ENCODE measurements at regions not wholly inside any gene's neighbourhood (a gene's known extent, or its start where the extent isn't known, plus 50 kb on each side); places are given as distances from the start of the nearest gene placed in this dataset.

DNA sequence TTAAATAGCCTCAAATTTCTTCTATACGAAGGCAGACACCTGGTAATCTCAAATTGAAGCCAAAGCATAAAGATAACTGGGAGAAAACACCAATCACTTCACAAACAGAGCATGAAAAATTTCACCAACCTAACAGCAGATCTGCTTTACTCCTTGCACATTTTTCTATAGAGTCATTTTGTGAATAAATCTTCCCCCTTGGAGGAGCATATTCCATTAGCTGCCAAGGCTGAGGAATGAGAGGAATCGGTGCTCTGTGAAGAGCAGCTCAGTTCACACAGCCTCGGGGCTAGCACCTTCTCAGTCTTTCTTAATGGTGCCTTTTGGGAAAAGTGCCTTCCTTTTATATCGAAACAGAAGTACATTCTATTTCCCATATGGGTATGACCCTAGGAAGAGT lies 1313.7 kb upstream of the NRXN1 start:
- no peak for TF ChIP-seq POLR2AphosphoS5 (IDR thresholded peaks at IDR 0.05)

DNA sequence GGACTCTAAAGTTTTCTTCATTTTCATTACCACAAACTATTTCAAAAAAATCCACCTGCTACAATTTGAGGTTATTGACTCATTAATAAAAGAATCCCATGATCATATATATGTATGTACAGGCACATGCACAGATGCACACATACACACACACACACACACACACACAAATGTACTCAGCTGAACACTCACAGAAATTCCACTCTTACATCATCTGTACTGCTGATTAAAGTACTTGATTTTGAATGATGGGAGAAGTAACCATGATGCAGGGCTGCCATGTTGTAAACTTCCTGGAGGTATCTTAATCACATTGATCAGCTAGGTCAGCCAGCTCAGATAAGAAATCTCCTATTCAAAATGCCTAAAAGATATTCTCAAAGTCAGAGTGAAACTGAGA lies 1313.2 kb upstream of the NRXN1 start:
- H3K27me3 ChIP-seq: no peaks in the 10 kb centered on the region
- no peaks in the 10 kb centered on the region for H3K9me3 ChIP-seq
- no peaks in the 10 kb centered on the region for H3K4me1 ChIP-seq
- H3K27ac ChIP-seq: no peak overlapping the region
- no peak for ATAC-seq
- no peaks in the 10 kb centered on the region for H3K36me3 ChIP-seq
- TF ChIP-seq POLR2AphosphoS5 (IDR thresholded peaks at IDR 0.05) (no peak), EP300 (IDR thresholded peaks at IDR 0.05) (no peak), POLR2A (IDR thresholded peaks at IDR 0.05) (no peak)
- TF ChIP-seq, protein P1, sequence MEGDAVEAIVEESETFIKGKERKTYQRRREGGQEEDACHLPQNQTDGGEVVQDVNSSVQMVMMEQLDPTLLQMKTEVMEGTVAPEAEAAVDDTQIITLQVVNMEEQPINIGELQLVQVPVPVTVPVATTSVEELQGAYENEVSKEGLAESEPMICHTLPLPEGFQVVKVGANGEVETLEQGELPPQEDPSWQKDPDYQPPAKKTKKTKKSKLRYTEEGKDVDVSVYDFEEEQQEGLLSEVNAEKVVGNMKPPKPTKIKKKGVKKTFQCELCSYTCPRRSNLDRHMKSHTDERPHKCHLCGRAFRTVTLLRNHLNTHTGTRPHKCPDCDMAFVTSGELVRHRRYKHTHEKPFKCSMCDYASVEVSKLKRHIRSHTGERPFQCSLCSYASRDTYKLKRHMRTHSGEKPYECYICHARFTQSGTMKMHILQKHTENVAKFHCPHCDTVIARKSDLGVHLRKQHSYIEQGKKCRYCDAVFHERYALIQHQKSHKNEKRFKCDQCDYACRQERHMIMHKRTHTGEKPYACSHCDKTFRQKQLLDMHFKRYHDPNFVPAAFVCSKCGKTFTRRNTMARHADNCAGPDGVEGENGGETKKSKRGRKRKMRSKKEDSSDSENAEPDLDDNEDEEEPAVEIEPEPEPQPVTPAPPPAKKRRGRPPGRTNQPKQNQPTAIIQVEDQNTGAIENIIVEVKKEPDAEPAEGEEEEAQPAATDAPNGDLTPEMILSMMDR (IDR thresholded peaks at IDR 0.05): no peak
- H3K4me3 ChIP-seq: no peak overlapping the region

More for the DNA sequence above, 1313.7 kb upstream of the NRXN1 start:
- Histone ChIP-seq H3K4me1 (no peaks in the 10 kb centered on the region), H3K36me3 (no peaks in the 10 kb centered on the region), H3K9me3 (no peaks in the 10 kb centered on the region), H3K27ac (no peak overlapping the region), H3K4me3 (no peak overlapping the region), H3K27me3 (no peaks in the 10 kb centered on the region)
- WGBS, 2 donors (ENCODE audit: low coverage in 1 of 2): 30% methylated on average over 3 of the region's 4 CpGs; no CpG with 5 or more reads in 1 of the 2 donors
- no peak for ATAC-seq

DNA sequence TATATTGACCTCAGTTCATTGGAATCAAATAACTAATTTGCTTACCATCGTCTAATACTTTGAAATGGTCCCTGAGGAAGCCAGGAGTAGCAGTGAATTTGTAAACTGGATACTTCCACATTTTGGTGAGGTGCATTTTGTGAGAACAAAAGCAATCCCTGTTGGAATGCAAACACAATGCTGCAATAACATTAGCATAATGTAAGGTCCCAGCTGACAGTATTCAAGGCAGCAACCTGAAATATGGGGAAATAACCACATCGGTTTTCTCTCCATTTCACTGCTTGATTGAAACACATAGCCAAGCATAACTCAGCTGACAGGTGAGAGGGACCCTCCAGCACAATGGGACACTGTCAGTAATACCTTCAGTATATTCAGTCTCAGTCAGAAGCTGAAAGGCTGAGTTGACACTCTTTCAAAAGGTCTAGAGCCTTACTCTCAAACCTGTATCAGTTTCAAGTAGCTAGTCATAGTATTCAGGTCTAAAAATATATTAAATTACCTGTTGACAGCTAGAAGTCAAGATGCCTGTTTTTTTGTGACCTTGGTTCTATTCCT lies 1311.9 kb upstream of the NRXN1 start:
- Histone ChIP-seq H3K9me3 (no peaks in the 10 kb centered on the region), H3K27ac (no peak overlapping the region), H3K27me3 (no peaks in the 10 kb centered on the region), H3K4me3 (no peak overlapping the region), H3K36me3 (no peaks in the 10 kb centered on the region), H3K4me1 (no peaks in the 10 kb centered on the region)
- no peak for ATAC-seq
- TF ChIP-seq EP300 (IDR thresholded peaks at IDR 0.05) (no peak), POLR2A (IDR thresholded peaks at IDR 0.05) (no peak)
- WGBS, 2 donors (ENCODE audit: low coverage in 1 of 2): 80 to 88% methylated on average over 2 of the region's 2 CpGs

- Histone ChIP-seq H3K9me3 (no peaks in the 10 kb centered on the region), H3K36me3 (no peaks in the 10 kb centered on the region), H3K27me3 (no peaks in the 10 kb centered on the region), H3K27ac (no peak overlapping the region), H3K4me3 (no peak overlapping the region), H3K4me1 (no peaks in the 10 kb centered on the region)
- TF ChIP-seq POLR2AphosphoS5 (IDR thresholded peaks at IDR 0.05) (no peak), EP300 (IDR thresholded peaks at IDR 0.05) (no peak), POLR2A (IDR thresholded peaks at IDR 0.05) (no peak)
- TF ChIP-seq, protein P1 (IDR thresholded peaks at IDR 0.05): no peak
- 71 to 100% methylated on average over 1 of the region's 1 CpG for WGBS, 2 donors (ENCODE audit: low coverage in 1 of 2)
- ATAC-seq: no peak
These were observed 1311.1 kb upstream of the NRXN1 start for GRCh38 chr2:52343010-52343409.

- TF ChIP-seq POLR2A (IDR thresholded peaks at IDR 0.05) (no peak), POLR2AphosphoS5 (IDR thresholded peaks at IDR 0.05) (no peak), EP300 (IDR thresholded peaks at IDR 0.05) (no peak)
- TF ChIP-seq, protein P1 (IDR thresholded peaks at IDR 0.05): no peak
- H3K27me3 ChIP-seq: no peaks in the 10 kb centered on the region
- 69 to 96% methylated on average over 4 of the region's 4 CpGs for WGBS, 2 donors (ENCODE audit: low coverage in 1 of 2)
- H3K4me1 ChIP-seq: no peaks in the 10 kb centered on the region
- no peak overlapping the region for H3K27ac ChIP-seq
- no peaks in the 10 kb centered on the region for H3K36me3 ChIP-seq
- H3K4me3 ChIP-seq: no peak overlapping the region
- no peaks in the 10 kb centered on the region for H3K9me3 ChIP-seq
- no peak for ATAC-seq
These were observed 1310.5 kb upstream of the NRXN1 start for GRCh38 chr2:52342458-52342857.

DNA sequence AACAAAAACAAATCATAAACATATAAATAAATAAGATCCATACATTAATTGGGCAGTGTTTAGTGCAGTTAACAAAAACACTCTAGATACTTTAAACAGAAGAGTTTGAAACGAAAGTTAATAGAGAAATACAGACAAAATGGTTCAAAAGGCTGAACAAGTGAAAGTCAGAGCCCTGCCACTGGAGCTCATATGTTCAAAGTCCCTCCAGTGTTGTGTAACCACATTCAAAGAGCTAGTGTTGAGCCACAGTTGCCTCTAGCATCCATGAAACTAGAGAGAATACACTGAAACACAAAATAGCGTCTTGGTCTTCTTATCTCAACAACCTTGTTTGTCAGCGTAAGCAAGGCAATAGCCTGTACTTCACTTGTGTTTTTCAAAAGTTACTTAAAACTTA lies 1309.8 kb upstream of the NRXN1 start:
- no peak for TF ChIP-seq POLR2A (IDR thresholded peaks at IDR 0.05)
- TF ChIP-seq EP300 (IDR thresholded peaks at IDR 0.05): no peak
- no peak for TF ChIP-seq POLR2AphosphoS5 (IDR thresholded peaks at IDR 0.05)
- TF ChIP-seq, protein P1 (IDR thresholded peaks at IDR 0.05): no peak
- no peak overlapping the region for H3K4me3 ChIP-seq
- H3K36me3 ChIP-seq: no peaks in the 10 kb centered on the region
- no peaks in the 10 kb centered on the region for H3K4me1 ChIP-seq
- no peaks in the 10 kb centered on the region for H3K9me3 ChIP-seq
- H3K27ac ChIP-seq: no peak overlapping the region
- ATAC-seq: no peak
- WGBS, 2 donors (ENCODE audit: low coverage in 1 of 2): 84 to 92% methylated on average over 3 of the region's 3 CpGs
- no peaks in the 10 kb centered on the region for H3K27me3 ChIP-seq
